GM12873 (cell line): ENCODE measurements at regions not wholly inside any gene's neighbourhood (a gene's known extent, or its start where the extent isn't known, plus 50 kb on each side); places are given as distances from the start of the nearest gene placed in this dataset.

Experiments used
- CTCF ChIP-seq: IDR thresholded peaks from 2 replicates; pipeline ENCODE4 v1.5.1; 2012; ENCODE audit warnings: low read depth, mild to moderate bottlenecking, moderate library complexity, low read length, control low read depth; ENCODE audit not compliant: insufficient read depth; ENCODE audit errors: missing control alignments

- no peak for TF ChIP-seq CTCF
Measured at GRCh38 chr10:113435881-113436280, 117.0 kb upstream of the HABP2 start.

GRCh38 chr10:113436851-113437250 is 116.0 kb upstream of the HABP2 start:
- TF ChIP-seq CTCF, result no peak

GRCh38 chr10:113438652-113439051 is 114.2 kb upstream of the HABP2 start:
- no peak for TF ChIP-seq CTCF

GRCh38 chr10:113441220-113441619 is 111.6 kb upstream of the HABP2 start:
- TF ChIP-seq CTCF, result no peak

- TF ChIP-seq CTCF, result no peak
Measured at GRCh38 chr10:113441686-113442270, 111.1 kb upstream of the HABP2 start.

- TF ChIP-seq CTCF, result no peak
Measured at GRCh38 chr10:113442336-113442735, 110.5 kb upstream of the HABP2 start.

- no peak for TF ChIP-seq CTCF
Measured at GRCh38 chr10:113443141-113443925, 109.5 kb upstream of the HABP2 start.
